Hematopoietic multipotent progenitor cell treated with erythropoietin and hydrocortisone succinate and interleukin-3 and kit ligand, for 15 days (in vitro differentiated cells): ENCODE measurements at regions not wholly inside any gene's neighbourhood (a gene's known extent, or its start where the extent isn't known, plus 50 kb on each side); places are given as distances from the start of the nearest gene placed in this dataset.
"Not testable (repeated sequence)": the region's sequence is repeated elsewhere in the genome, so short reads cannot be mapped to it uniquely, and the experiment has no call there.

ENCODE experiments used
- DNase-seq: peaks from one replicate; pipeline ENCODE4 v3.0.0-alpha.2; 2015; ENCODE audit warnings: low spot score

DNA sequence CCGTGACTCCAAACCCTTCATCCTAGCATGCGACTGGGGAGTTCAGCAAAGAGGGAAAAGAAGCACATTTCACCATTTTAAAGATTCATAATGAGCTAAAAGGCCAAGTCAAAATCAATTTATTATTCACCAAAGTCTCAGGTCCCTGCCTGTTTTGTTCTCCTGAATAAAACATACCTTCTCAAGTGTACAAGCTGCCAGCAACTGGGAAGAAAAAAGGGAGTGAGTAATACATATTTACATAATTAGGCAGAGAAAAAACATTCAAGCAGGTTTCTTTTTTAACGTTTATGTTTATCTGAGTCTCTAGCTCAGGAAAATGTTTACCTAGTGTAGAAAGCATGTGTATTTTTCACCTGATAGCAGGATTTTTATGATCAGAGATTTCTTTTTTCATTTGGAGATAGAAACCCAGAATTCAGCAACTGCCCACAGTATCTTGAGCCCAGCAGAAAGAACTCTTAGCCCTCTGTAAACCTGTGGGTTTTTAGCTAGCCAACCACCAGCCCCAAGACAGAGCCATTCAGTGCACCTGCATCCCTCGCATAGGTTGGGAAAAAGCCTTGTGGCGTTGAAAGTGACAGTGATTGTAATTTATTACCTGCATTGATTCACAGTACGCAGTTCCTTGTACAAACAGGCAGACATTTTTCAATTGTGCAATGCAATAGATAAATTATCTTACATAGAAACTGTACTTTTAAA lies 117.9 kb upstream of the GRIA1 start:
- no peak for DNase-seq

DNA sequence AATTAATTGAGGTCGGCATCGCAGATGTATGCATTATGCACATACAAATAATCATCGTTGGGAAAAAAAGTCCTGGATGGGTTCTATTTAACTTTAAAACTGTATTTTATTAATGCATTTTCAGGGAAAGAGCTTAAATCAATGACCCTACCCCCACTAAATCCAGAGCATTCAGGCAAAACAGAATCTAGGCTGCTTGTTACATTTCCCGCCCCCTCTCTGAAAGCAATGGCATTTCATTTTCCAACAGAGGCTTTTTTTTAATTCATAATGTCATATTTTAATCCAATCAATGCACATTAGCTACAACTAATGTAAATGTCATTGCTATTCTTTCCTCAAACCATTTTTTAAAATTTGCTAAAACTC lies 117.4 kb upstream of the GRIA1 start:
- DNase-seq, result no peak

DNA sequence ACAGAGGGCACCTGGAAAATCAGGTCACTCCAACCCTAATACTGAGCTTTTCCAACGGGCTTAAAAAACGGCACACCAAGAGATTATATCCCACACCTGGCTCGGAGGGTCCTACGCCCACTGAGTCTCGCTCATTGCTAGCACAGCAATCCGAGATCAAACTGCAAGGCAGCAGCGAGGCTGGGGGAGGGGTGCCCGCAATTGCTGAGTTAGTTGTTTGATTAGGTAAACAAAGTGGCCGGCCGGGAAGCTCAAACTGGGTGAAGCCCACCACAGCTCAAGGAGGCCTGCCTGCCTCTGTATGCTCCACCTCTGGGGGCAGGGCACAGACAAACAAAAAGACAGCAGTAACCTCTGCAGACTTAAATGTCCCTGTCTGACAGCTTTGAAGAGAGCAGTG lies 108.8 kb upstream of the GRIA1 start:
- DNase-seq, result not testable (repeated sequence)

DNA sequence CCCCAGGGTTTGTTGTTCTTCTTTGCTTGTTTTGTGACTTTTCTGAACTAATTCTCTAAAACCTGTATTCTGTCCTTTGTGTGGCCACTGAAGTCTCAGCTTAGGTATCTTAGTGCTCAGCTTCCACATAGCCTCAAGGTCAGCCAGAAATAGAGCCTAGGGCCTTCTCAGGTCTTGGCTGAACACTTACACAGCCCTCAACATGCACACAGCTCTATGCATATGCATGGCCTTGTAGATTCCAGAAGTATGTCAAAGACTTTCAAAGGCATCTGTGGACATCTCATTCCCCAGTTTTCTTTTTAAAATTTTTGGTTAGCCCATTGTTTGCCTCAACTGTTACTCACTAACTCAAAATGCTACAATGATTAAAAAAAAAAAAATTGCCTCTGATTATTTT lies 99.9 kb upstream of the GRIA1 start:
- DNase-seq, result no peak

DNA sequence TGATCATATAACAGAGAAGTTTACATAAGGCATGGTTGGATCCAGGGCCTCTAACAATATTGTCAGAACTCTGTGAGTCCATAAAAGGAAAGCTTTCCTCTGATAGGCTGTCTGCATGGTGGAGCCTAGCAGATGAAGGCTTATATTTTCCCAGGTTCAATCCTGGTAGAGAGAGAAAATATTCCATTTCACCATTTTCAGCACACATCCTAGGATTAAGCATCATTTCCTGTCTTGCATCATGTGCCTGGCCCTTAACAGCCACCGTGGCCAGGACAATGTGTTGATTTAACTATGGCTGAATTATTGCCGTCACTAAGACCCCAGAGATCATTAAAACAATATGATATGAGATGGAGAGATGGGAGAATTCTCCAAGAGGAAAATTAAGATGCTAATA lies 90.9 kb upstream of the GRIA1 start:
- no peak for DNase-seq

DNA sequence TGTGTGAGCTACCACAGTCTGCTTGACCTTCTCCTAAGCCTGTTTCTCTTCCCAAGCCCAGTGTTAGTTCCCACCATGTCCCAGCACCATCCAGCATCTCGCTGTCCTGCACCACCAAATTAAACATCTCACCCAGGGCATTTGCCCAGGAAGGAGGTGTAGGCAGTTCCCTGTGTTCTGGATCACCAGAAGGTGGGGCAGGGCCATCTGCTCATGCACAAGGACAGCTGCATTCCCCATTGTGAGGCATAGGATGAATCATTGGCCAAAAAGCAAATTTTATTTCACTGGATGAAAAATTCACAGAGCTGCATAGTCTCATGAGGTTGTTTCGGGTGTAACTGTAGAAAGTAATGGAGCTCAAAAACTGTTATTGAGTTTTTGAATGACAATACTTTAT lies 89.5 kb upstream of the GRIA1 start:
- DNase-seq, result no peak

DNA sequence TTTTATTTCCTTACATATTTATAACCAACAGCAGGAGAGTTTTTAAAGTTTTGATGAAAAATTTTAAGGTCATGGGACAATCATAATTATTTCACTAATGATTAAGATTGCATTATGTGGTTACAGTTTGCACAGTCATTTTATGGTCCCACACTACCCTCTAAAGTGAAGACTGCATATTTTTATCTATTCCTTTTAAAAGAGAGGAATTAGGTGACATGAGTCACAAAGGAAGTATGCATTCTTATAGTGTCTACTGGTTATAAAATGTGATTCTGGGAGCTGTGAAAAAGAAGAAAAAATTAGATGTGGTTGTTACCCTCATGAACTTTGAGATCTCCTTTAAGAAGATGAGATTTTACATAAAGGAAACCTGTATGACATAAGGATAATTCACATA lies 87.9 kb upstream of the GRIA1 start:
- no peak for DNase-seq

DNA sequence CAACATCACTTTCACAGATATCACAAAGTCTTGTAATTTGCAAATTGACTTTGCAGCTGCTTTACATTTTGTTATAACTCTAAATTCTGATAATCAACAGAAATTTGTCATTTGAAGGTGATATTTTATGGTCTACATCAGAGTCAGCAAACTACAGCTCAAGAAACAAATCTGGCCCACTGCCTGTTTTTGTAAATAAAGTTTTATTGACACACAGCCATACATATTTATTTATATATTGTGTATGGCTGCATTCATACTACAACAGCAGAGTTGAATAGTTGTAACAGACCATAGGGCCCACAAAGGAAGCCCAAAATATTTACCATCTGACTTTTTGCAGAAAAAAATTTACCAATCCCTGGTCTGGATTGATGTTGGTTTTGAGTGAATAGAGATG lies 87.0 kb upstream of the GRIA1 start:
- DNase-seq, result no peak

DNA sequence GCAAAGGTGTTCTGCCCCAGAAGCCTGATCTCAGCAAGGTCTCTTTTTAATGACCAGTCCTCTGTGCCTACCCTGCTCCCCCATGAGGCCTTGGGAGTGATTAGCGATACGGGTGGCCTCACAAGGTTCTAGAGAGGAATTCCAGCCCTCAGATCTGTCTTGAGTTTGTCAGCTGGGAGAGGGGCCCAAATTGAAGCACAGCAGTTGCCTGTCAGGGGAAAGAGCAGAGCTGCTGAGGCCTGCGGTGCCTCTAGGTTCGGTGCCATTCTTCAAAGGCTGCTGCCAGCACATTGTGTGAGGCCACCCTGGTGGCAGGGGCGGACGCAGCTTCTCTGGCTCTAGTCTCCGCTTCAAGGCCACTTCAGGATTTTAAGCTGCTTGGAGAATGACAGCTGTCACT lies 85.7 kb upstream of the GRIA1 start:
- no peak for DNase-seq

DNA sequence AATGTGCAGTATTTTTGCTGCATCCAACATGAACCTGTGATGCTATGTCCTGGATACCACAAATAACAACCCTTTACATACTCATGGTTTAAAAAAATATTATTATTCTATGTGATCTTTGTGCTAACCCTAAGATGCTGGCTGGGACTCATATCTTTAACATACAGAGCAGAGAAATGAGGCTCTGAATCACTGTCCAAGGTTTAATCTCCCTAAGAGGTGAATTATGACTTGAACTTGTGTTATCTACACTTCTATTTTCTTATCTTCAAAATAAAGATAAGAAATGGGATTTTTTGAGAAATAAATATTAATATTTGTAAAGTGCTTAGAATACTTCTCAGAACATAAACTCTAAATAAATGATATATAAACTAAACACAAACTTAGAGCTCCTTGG lies 68.8 kb upstream of the GRIA1 start:
- DNase-seq, result no peak

DNA sequence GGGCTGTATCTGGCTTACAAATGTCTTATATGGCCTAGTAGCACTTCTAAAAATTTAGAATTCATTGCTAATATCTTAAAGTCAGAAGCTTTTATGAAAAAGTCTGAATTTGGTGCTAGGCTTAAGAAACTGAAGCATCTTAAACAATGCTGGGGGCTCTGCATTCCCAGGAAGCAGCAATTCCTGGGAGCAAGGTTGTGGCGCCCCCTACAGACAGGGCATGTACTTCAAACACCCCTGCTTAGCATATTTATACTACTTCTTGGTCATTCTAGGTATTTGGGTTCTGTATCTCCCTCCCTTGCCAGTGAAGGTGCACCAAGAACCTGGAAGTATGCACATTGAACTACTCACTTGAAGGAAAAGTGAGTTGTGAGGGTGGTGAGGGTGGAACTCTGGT lies 64.6 kb upstream of the GRIA1 start:
- DNase-seq, result no peak

DNA sequence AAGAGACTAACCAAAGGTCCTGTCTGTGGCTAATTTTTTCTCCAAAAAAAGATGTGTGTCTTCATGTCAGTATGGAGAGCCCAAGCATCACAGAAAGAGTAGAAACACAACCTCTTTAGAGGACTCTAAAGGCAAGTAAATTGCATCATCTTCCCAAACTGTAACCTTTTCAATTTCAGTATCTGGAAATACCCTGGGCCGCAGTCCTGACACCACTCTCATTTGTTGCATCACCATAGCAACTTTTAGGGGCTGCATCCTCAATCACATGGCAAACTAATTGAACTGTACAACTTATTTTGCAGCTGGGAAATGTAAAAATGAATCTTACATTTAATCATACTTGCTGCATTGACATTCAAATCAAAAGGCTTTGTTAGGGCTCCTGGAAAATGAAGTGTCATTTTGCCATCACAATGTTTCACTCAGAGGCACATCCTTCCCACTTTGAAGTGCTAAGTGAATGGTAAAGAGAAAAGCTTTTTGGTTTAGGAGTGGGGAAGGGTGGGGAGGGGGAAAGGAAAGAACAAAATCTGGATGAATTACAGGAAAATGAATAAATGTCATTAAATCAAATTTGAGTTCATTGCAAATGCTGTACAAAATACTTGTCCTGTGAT lies 60.6 kb upstream of the GRIA1 start:
- no peak for DNase-seq

DNA sequence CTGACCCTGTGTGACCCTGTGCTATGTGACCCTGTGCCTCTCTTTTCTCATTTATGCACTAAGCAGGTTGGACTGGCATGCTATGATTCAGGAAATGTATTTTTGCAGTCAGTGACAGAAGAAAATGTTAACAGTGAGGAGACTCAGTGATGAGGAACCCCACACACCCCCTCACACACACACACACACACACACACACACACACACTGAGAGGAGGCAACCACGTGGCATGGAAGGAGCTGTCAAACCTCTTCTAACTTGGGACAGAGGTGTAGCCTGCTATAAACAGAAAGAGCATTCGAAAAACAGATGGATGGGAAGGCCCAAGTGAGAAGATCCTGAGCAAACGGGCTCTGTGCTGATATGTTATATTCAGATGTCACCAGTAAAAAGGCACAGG lies 57.9 kb upstream of the GRIA1 start:
- DNase-seq, result no peak

DNA sequence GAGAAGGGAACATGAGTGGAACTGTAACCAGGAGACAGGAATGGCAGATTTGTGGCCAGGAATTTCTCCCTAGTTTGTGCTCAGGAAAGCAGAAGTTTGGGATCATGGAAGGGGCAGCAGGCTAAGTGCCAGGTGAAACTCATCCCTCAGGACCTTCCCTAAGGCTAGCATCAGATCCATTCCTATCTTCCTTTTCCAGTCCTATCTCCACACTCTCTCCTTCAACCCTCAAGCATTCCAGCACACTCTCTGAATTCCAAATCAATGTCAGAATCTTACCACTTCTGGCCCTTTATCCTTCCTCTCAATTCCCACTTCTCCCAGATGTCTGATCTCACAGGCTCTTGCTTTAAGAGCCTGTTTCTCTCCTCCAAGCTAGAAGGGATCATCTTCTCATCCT lies 53.2 kb upstream of the GRIA1 start:
- no peak for DNase-seq

DNA sequence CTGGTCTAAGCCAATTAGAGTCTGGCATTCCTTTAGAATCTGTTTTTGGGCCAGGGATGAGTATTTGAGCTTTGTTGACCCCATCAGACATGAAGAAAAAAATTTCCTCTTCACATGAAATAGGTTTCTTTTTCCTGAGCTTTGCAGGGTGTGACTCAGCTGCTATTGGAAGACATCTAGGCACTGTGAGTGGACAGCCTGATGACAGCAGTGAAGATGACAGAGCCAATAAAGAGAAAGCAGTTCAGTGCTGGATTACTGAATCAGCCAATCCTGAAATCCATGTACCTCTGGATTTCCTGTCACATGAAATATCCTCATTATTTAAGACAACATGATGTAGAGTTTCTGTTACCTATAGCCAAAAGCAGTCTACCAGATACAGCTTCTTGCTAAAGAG lies 51.3 kb upstream of the GRIA1 start:
- no peak for DNase-seq
